ENCODE measurements at regions not wholly inside any gene's neighbourhood (a gene's known extent, or its start where the extent isn't known, plus 50 kb on each side); places are given as distances from the start of the nearest gene placed in this dataset.

DNA sequence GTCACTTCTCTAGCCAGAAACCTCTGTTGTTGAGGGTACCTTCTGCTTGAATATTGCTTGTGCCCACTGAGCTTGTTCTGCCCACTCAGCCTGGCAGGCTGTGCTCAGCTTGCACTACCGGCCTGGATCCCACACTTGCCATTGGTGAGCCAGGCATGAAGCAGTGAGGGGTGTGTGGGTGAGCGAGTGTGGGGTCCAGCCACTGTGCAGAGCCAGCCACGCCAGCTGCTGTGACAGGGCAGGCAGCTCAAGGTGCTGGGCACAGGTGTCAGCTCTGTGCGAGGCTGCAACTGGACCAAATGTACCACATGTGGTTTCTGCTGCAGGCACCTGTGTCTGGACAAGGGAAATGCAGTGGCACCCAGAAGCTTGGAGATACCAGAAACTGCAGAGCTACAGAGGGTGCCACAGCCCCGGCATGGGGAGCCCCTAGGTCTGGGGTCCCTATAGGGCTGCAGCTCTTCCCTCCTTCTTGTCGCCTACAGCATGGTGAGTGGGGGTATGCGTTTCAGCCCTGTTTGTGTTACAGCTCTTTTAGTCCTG is 305.1 kb upstream of the RIOK2 start:
- Mint-ChIP-seq H3K27ac (ENCODE audit: unreplicated experiment) (no peak overlapping the region), H3K27me3 (ENCODE audit: unreplicated experiment) (no peaks in the 10 kb centered on the region), H3K36me3 (ENCODE audit: insufficient read depth, unreplicated experiment) (no peaks in the 10 kb centered on the region), H3K4me1 (ENCODE audit: low read depth, unreplicated experiment) (no peaks in the 10 kb centered on the region), H3K9me3 (ENCODE audit: low read depth, unreplicated experiment) (no peaks in the 10 kb centered on the region), H3K4me3 (ENCODE audit: low read depth, unreplicated experiment) (no peak overlapping the region)
- intact Hi-C loops (cut with micrococcal nuclease; ENCODE audit: unreplicated experiment) = no loop called here
- CTCF ChIA-PET = no interaction called here
- TF ChIP-seq, protein P1, sequence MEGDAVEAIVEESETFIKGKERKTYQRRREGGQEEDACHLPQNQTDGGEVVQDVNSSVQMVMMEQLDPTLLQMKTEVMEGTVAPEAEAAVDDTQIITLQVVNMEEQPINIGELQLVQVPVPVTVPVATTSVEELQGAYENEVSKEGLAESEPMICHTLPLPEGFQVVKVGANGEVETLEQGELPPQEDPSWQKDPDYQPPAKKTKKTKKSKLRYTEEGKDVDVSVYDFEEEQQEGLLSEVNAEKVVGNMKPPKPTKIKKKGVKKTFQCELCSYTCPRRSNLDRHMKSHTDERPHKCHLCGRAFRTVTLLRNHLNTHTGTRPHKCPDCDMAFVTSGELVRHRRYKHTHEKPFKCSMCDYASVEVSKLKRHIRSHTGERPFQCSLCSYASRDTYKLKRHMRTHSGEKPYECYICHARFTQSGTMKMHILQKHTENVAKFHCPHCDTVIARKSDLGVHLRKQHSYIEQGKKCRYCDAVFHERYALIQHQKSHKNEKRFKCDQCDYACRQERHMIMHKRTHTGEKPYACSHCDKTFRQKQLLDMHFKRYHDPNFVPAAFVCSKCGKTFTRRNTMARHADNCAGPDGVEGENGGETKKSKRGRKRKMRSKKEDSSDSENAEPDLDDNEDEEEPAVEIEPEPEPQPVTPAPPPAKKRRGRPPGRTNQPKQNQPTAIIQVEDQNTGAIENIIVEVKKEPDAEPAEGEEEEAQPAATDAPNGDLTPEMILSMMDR (IDR thresholded peaks at IDR 0.05; ENCODE audit: unreplicated experiment) = no peak
- DNase-seq = no peak
- BruUV-seq (replicated peaks) = no TSS peak

DNA sequence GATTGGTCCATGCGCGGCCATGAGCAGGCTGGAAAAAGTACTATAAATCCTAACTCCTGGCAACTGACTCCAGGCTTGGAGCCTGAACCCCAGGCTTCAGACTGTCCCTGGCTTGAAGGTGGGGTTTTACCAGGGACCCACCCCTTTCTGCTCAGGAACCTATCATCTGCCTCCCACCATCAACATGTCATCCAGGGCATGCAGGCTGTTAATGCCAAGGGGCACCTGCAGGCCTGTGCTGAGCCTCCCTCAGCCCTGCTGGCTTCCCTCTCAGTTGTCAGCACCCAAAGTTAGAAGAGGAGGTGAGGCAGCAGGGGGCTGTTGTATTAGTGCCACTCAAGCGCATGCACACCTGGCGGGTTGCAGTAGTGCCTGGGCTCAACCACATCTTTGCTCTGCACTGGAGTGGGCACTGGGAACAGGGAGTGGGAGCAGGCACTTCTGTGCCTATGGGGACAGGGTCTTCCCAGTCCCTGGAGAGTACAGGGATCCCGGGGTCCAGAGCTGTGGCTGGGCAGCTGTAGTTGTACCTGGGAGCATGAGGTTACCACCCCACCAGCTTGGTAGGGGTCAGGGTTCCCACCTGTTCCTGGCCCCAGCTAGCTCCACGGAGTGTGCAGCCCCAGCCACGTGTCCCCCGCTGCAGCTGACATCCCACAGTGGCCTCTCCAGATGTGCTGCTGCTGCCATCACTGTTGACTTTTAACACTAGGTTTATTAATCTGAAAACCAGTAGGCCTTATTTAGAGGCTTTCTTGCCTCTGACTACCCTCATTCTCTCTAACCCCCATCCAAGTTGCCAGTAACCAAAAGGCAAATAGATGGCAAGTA is 306.2 kb upstream of the RIOK2 start:
- Mint-ChIP-seq H3K4me3 (ENCODE audit: low read depth, unreplicated experiment) (no peak overlapping the region), H3K9me3 (ENCODE audit: low read depth, unreplicated experiment) (no peaks in the 10 kb centered on the region), H3K27ac (ENCODE audit: unreplicated experiment) (no peak overlapping the region), H3K27me3 (ENCODE audit: unreplicated experiment) (no peaks in the 10 kb centered on the region), H3K36me3 (ENCODE audit: insufficient read depth, unreplicated experiment) (no peaks in the 10 kb centered on the region), H3K4me1 (ENCODE audit: low read depth, unreplicated experiment) (no peaks in the 10 kb centered on the region)
- CTCF ChIA-PET = no interaction called here
- DNase-seq = no peak
- BruUV-seq (replicated peaks) = no TSS peak
- TF ChIP-seq, protein P1 (IDR thresholded peaks at IDR 0.05; ENCODE audit: unreplicated experiment) = no peak
- intact Hi-C loops (cut with micrococcal nuclease; ENCODE audit: unreplicated experiment) = no loop called here

DNA sequence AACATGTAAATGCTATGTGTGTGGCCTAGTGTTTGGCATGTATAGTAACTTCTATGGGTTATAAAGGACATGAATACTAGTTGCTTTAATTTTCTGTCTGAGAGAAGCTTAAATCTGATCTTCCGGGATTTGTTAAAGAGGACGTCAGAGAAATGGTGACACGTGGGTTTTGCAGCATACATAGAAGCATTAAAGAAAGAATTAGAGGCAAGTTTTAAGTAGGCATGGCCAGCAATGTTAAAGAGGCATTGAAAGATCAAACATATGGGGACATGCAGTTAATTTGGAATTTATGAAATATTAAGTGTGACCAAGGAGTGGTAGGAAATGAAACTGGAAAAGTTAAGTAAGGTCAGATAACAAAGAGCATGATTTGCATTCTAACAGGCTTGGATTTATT is 311.4 kb upstream of the RIOK2 start:
- no TSS peak for BruUV-seq (replicated peaks)
- TF ChIP-seq, protein P1 (IDR thresholded peaks at IDR 0.05; ENCODE audit: unreplicated experiment) = no peak
- H3K27me3 Mint-ChIP-seq (ENCODE audit: unreplicated experiment) = no peaks in the 10 kb centered on the region
- no peak overlapping the region for H3K4me3 Mint-ChIP-seq (ENCODE audit: low read depth, unreplicated experiment)
- no peak for DNase-seq
- CTCF ChIA-PET = interaction anchor here (0.6 kb wide), 1 partner anchor 79 kb away, joined by 3 read pairs; no protein-coding TSS in a partner anchor
- H3K36me3 Mint-ChIP-seq (ENCODE audit: insufficient read depth, unreplicated experiment) = no peaks in the 10 kb centered on the region
- no peaks in the 10 kb centered on the region for H3K4me1 Mint-ChIP-seq (ENCODE audit: low read depth, unreplicated experiment)
- H3K9me3 Mint-ChIP-seq (ENCODE audit: low read depth, unreplicated experiment) = no peaks in the 10 kb centered on the region
- intact Hi-C loops (cut with micrococcal nuclease; ENCODE audit: unreplicated experiment) = no loop called here
- H3K27ac Mint-ChIP-seq (ENCODE audit: unreplicated experiment) = no peak overlapping the region

DNA sequence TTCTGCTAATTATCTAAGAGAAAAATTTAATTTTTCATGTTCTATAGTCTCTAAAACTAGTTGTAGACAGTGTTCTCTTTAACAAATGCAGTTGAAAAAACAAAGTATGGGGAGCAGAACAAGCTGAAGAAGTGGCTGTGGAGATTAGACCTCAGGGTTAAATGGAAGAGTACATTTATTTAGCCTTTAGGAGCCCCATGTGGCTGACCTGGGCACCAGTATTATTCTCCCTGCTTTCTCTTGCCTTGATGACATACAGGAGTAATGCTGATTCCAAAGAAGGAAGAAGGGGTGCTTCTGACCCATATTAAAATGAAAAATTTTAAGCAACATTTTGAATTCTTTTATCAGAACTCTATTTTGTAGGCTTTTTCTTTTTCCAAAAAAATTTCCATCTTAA is 312.3 kb upstream of the RIOK2 start:
- BruUV-seq (replicated peaks) = no TSS peak
- Mint-ChIP-seq H3K4me3 (ENCODE audit: low read depth, unreplicated experiment) (no peak overlapping the region), H3K9me3 (ENCODE audit: low read depth, unreplicated experiment) (no peaks in the 10 kb centered on the region), H3K27me3 (ENCODE audit: unreplicated experiment) (no peaks in the 10 kb centered on the region), H3K27ac (ENCODE audit: unreplicated experiment) (no peak overlapping the region), H3K36me3 (ENCODE audit: insufficient read depth, unreplicated experiment) (no peaks in the 10 kb centered on the region), H3K4me1 (ENCODE audit: low read depth, unreplicated experiment) (no peaks in the 10 kb centered on the region)
- TF ChIP-seq, protein P1 (IDR thresholded peaks at IDR 0.05; ENCODE audit: unreplicated experiment) = no peak
- DNase-seq = no peak
- intact Hi-C loops (cut with micrococcal nuclease; ENCODE audit: unreplicated experiment) = no loop called here
- CTCF ChIA-PET = interaction anchor here (0.7 to 0.8 kb wide), 3 partner anchors 8 to 222 kb away, joined by 3 read pairs; no protein-coding TSS in a partner anchor
